Glutamatergic neuron (in vitro differentiated cells): ENCODE measurements at regions not wholly inside any gene's neighbourhood (a gene's known extent, or its start where the extent isn't known, plus 50 kb on each side); places are given as distances from the start of the nearest gene placed in this dataset.

Experiments used
- DNase-seq: peaks from one replicate; pipeline ENCODE4 v3.0.0; 2022
- H3K27ac Mint-ChIP-seq: one replicate; pipeline ENCODE4 v1.8.0; 2020; ENCODE audit warnings: mild to moderate bottlenecking, mixed read lengths, inconsistent platforms; ENCODE audit not compliant: unreplicated experiment
- H3K27me3 Mint-ChIP-seq: one replicate; pipeline ENCODE4 v1.8.0; 2020; ENCODE audit warnings: mild to moderate bottlenecking, moderate library complexity, mixed read lengths, inconsistent platforms; ENCODE audit not compliant: unreplicated experiment
- H3K36me3 Mint-ChIP-seq: one replicate; pipeline ENCODE4 v1.8.0; 2020; ENCODE audit warnings: mild to moderate bottlenecking, mixed read lengths, inconsistent platforms; ENCODE audit not compliant: unreplicated experiment
- H3K4me1 Mint-ChIP-seq: one replicate; pipeline ENCODE4 v1.8.0; 2020; ENCODE audit warnings: mild to moderate bottlenecking, low read depth, mixed read lengths, inconsistent platforms; ENCODE audit not compliant: unreplicated experiment
- H3K4me3 Mint-ChIP-seq: one replicate; pipeline ENCODE4 v1.8.0; 2020; ENCODE audit warnings: mild to moderate bottlenecking, mixed read lengths, inconsistent platforms; ENCODE audit not compliant: unreplicated experiment
- H3K9me3 Mint-ChIP-seq: one replicate; pipeline ENCODE4 v1.8.0; 2020; ENCODE audit warnings: mild to moderate bottlenecking, moderate library complexity, mixed read lengths, inconsistent platforms; ENCODE audit not compliant: unreplicated experiment
- TF ChIP-seq, protein P1 (sequence below): fragments of 200-600 bp; sonication (generic); IDR thresholded peaks from one replicate; pipeline ENCODE4 v1.5.0; 2021; ENCODE audit not compliant: partially characterized antibody, unreplicated experiment

DNA sequence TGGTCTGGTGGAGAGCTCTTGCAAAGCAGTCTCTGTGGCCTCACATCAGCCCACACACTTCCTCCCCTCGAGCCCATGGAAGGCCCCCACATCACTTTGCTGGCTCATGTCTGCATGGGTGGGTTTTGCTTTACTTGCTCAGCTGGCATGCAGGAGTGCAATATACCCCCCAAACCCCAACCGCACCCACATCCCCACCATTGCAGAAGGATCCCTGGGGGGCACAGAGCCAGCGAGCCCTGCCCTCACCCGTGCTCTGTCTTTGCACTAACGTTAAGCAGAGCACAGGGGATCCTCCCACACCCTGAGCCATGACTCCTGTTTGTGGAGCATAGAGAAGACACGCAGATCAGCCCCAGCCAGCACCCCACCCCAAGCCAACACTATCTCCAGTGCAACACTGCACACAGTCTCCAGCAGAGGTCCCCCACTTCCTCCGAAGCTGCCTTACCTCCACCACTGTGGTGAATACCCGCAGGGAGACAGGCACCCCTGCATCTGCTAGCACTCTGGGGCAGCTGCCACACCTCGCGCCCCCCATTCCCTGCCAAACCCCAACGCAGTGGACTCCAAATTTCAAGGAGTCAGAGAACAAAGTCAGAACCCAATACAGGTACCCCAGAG is 177.8 kb upstream of the RGPD4 start:
- TF ChIP-seq, protein P1, sequence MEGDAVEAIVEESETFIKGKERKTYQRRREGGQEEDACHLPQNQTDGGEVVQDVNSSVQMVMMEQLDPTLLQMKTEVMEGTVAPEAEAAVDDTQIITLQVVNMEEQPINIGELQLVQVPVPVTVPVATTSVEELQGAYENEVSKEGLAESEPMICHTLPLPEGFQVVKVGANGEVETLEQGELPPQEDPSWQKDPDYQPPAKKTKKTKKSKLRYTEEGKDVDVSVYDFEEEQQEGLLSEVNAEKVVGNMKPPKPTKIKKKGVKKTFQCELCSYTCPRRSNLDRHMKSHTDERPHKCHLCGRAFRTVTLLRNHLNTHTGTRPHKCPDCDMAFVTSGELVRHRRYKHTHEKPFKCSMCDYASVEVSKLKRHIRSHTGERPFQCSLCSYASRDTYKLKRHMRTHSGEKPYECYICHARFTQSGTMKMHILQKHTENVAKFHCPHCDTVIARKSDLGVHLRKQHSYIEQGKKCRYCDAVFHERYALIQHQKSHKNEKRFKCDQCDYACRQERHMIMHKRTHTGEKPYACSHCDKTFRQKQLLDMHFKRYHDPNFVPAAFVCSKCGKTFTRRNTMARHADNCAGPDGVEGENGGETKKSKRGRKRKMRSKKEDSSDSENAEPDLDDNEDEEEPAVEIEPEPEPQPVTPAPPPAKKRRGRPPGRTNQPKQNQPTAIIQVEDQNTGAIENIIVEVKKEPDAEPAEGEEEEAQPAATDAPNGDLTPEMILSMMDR = no peak

GRCh38 chr2:107657049-107657448 is 169.6 kb upstream of the RGPD4 start:
- TF ChIP-seq, protein P1 = no peak
- DNase-seq = no peak
- H3K9me3 Mint-ChIP-seq = no peaks in the 10 kb centered on the region
- H3K27ac Mint-ChIP-seq = no peak overlapping the region
- no peak overlapping the region for H3K4me3 Mint-ChIP-seq
- H3K27me3 Mint-ChIP-seq = no peaks in the 10 kb centered on the region
- no peaks in the 10 kb centered on the region for H3K36me3 Mint-ChIP-seq
- no peaks in the 10 kb centered on the region for H3K4me1 Mint-ChIP-seq

More for the DNA sequence above, 177.8 kb upstream of the RGPD4 start:
- Mint-ChIP-seq H3K27ac (no peak overlapping the region), H3K36me3 (no peaks in the 10 kb centered on the region), H3K27me3 (peaks cover 3% of the 10 kb centered on the region), H3K4me3 (no peak overlapping the region), H3K9me3 (peaks cover 2% of the 10 kb centered on the region), H3K4me1 (no peaks in the 10 kb centered on the region)
- DNase-seq = no peak

- Mint-ChIP-seq H3K4me3 (no peak overlapping the region), H3K27me3 (no peaks in the 10 kb centered on the region), H3K27ac (no peak overlapping the region), H3K4me1 (no peaks in the 10 kb centered on the region), H3K36me3 (no peaks in the 10 kb centered on the region), H3K9me3 (no peaks in the 10 kb centered on the region)
- TF ChIP-seq, protein P1 = no peak
- DNase-seq = no peak
These were observed 163.1 kb upstream of the RGPD4 start for GRCh38 chr2:107663632-107664031.

GRCh38 chr2:107669335-107669734 is 157.4 kb upstream of the RGPD4 start:
- Mint-ChIP-seq H3K27me3 (no peaks in the 10 kb centered on the region), H3K9me3 (peaks cover 3% of the 10 kb centered on the region), H3K4me1 (no peaks in the 10 kb centered on the region), H3K4me3 (no peak overlapping the region), H3K36me3 (peaks cover 9% of the 10 kb centered on the region), H3K27ac (no peak overlapping the region)
- no peak for DNase-seq
- TF ChIP-seq, protein P1 = no peak

DNA sequence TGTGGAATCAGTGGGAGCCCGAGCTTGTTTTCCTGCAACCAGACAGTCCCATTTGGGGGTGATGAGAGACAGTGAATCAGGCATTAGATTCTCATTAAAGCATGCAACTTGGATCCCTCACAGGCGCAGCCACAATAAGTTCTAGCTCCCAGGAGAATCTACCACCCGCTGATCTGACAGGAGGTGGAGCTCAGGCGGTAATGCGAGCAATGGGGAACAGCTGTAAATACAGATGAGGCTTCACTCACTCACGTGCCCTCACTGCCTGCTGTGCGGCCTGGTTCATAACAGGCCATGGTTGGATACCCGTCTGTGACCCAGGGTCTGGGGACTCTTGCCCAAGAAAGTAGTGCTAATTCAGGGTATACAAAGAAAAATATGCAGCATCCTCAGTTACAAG is 144.8 kb upstream of the RGPD4 start:
- Mint-ChIP-seq H3K27me3 (no peaks in the 10 kb centered on the region), H3K27ac (no peak overlapping the region), H3K4me3 (no peak overlapping the region), H3K36me3 (no peaks in the 10 kb centered on the region), H3K4me1 (peaks cover 2% of the 10 kb centered on the region), H3K9me3 (peaks cover 3% of the 10 kb centered on the region)
- TF ChIP-seq, protein P1 = no peak
- DNase-seq = peak; percentile 28
